ENCODE measurements at regions not wholly inside any gene's neighbourhood (a gene's known extent, or its start where the extent isn't known, plus 50 kb on each side); places are given as distances from the start of the nearest gene placed in this dataset.

DNA sequence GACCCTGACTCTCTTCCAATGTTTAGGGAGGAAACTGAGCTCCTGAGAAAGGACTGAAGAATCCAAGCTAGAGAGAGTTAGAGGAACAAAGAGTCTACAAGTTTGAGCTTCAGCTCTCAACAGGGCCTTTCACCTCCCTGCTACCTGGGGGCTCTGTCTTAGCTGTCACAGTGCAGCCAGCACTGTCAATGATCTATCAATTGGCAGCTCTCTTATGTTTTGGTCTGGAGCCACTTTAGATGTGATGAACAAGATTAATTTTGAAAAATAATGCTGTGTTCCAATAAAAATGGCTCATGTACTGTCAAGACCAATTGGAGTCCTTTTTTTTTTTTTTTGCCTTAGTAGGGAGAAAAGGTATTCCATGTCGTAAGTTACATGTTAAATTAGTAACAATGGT, 215.8 kb upstream of the TRIB2 start:
- TF ChIP-seq, protein P1, sequence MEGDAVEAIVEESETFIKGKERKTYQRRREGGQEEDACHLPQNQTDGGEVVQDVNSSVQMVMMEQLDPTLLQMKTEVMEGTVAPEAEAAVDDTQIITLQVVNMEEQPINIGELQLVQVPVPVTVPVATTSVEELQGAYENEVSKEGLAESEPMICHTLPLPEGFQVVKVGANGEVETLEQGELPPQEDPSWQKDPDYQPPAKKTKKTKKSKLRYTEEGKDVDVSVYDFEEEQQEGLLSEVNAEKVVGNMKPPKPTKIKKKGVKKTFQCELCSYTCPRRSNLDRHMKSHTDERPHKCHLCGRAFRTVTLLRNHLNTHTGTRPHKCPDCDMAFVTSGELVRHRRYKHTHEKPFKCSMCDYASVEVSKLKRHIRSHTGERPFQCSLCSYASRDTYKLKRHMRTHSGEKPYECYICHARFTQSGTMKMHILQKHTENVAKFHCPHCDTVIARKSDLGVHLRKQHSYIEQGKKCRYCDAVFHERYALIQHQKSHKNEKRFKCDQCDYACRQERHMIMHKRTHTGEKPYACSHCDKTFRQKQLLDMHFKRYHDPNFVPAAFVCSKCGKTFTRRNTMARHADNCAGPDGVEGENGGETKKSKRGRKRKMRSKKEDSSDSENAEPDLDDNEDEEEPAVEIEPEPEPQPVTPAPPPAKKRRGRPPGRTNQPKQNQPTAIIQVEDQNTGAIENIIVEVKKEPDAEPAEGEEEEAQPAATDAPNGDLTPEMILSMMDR (IDR thresholded peaks at IDR 0.05): no peak
- no peak for TF ChIP-seq POLR2A (IDR thresholded peaks at IDR 0.05)

All from Peyer's patch (tissue), 4 donors.